MCF 10A (cell line): ENCODE measurements at regions not wholly inside any gene's neighbourhood (a gene's known extent, or its start where the extent isn't known, plus 50 kb on each side); places are given as distances from the start of the nearest gene placed in this dataset.

Source experiments
- BruUV-seq: library from RNA; stranded (reverse); fragments of 400-500 nt; replicated peaks from 2 replicates; lab custom pipeline; 2021; lab: Mats Ljungman, UMichigan
- CTCF ChIA-PET: fragments of 300-600 bp; sonication (Branson Sonifier 250); formaldehyde crosslinking; extraction: SDS; loops from one replicate; lab custom pipeline; 2021; ENCODE audit warnings: antibody characterized with exemption, inconsistent platforms; lab: Yijun Ruan, JAX
- POLR2A ChIA-PET: fragments of 300-600, 350-650 bp; sonication (Branson Sonifier 250); formaldehyde crosslinking; extraction: SDS; loops from one replicate; lab custom pipeline; 2020; ENCODE audit warnings: antibody characterized with exemption, inconsistent platforms; lab: Yijun Ruan, JAX
- DNase-seq: peaks from one replicate; pipeline ENCODE4 v3.0.0-alpha.2; 2018; ENCODE audit not compliant: unreplicated experiment
- H3K27ac Mint-ChIP-seq: one replicate; pipeline ENCODE4 v1.8.0; 2022; ENCODE audit warnings: mild to moderate bottlenecking, low read depth, mixed read lengths; ENCODE audit not compliant: unreplicated experiment
- H3K27me3 Mint-ChIP-seq: one replicate; pipeline ENCODE4 v1.8.0; 2022; ENCODE audit warnings: mixed read lengths; ENCODE audit not compliant: insufficient read depth, unreplicated experiment
- H3K36me3 Mint-ChIP-seq: one replicate; pipeline ENCODE4 v1.8.0; 2022; ENCODE audit warnings: mild to moderate bottlenecking, moderate library complexity, mixed read lengths; ENCODE audit not compliant: insufficient read depth, unreplicated experiment
- H3K4me1 Mint-ChIP-seq: one replicate; pipeline ENCODE4 v1.8.0; 2022; ENCODE audit warnings: mixed read lengths; ENCODE audit not compliant: insufficient read depth, unreplicated experiment
- H3K4me3 Mint-ChIP-seq: one replicate; pipeline ENCODE4 v1.8.0; 2022; ENCODE audit warnings: mild to moderate bottlenecking, moderate library complexity, mixed read lengths; ENCODE audit not compliant: unreplicated experiment
- H3K9me3 Mint-ChIP-seq: one replicate; pipeline ENCODE4 v1.8.0; 2022; ENCODE audit warnings: mixed read lengths; ENCODE audit not compliant: unreplicated experiment
- CTCF ChIP-seq: fragments of 200-600 bp; IDR thresholded peaks from one replicate; pipeline ENCODE4 v1.8.0; 2022; ENCODE audit warnings: antibody characterized with exemption, mild to moderate bottlenecking; ENCODE audit not compliant: unreplicated experiment
- intact Hi-C: fragments of 100-400 bp; cut with micrococcal nuclease; formaldehyde crosslinking; loops from 2 replicates; pipeline ENCODE4 v1.14.1; 2022

- H3K27me3 Mint-ChIP-seq, result no peaks in the 10 kb centered on the region
- no peaks in the 10 kb centered on the region for H3K9me3 Mint-ChIP-seq
- no peak overlapping the region for H3K4me3 Mint-ChIP-seq
- ChIA-PET CTCF (no interaction called here), POLR2A (interaction anchor here (2.9 kb wide), 1 partner anchor 45 kb away, joined by 7 read pairs; no protein-coding TSS in a partner anchor)
- DNase-seq, result no peak
- intact Hi-C loops, result no loop called here
- no TSS peak for BruUV-seq
- TF ChIP-seq CTCF, result no peak
- peaks cover 7% of the 10 kb centered on the region for H3K36me3 Mint-ChIP-seq
- H3K27ac Mint-ChIP-seq, result no peak overlapping the region
- H3K4me1 Mint-ChIP-seq, result peaks cover 32% of the 10 kb centered on the region
Observed at GRCh38 chr2:45123521-45124191, 114.4 kb upstream of the SIX2 start.

- Mint-ChIP-seq H3K4me1 (peaks cover 35% of the 10 kb centered on the region), H3K36me3 (peaks cover 7% of the 10 kb centered on the region), H3K27ac (no peak overlapping the region), H3K27me3 (no peaks in the 10 kb centered on the region), H3K9me3 (no peaks in the 10 kb centered on the region), H3K4me3 (no peak overlapping the region)
- no peak for DNase-seq
- BruUV-seq, result no TSS peak
- intact Hi-C loops, result no loop called here
- ChIA-PET CTCF (no interaction called here), POLR2A (interaction anchor here (2.9 kb wide), 1 partner anchor 45 kb away, joined by 7 read pairs; no protein-coding TSS in a partner anchor)
- no peak for TF ChIP-seq CTCF
Observed at GRCh38 chr2:45123065-45123464, 113.8 kb upstream of the SIX2 start.

GRCh38 chr2:45121236-45121927 lies 112.1 kb upstream of the SIX2 start:
- no peak for TF ChIP-seq CTCF
- ChIA-PET POLR2A (interaction anchor here (0.7 to 2.9 kb wide), 2 partner anchors 12 to 47 kb away, joined by 3 to 7 read pairs; no protein-coding TSS in a partner anchor), CTCF (interaction anchor here (0.7 to 1.3 kb wide), 2 partner anchors 372 to 613 kb away, joined by 3 to 4 read pairs; no protein-coding TSS in a partner anchor)
- intact Hi-C loops, result no loop called here
- H3K4me1 Mint-ChIP-seq, result peaks cover 37% of the 10 kb centered on the region
- DNase-seq, result peak; percentile 20
- BruUV-seq, result no TSS peak
- no peaks in the 10 kb centered on the region for H3K9me3 Mint-ChIP-seq
- H3K36me3 Mint-ChIP-seq, result peaks cover under 1% of the 10 kb centered on the region
- peak overlapping the region; percentile 37 for H3K27ac Mint-ChIP-seq
- no peaks in the 10 kb centered on the region for H3K27me3 Mint-ChIP-seq
- no peak overlapping the region for H3K4me3 Mint-ChIP-seq

- Mint-ChIP-seq H3K4me1 (peaks cover 37% of the 10 kb centered on the region), H3K9me3 (no peaks in the 10 kb centered on the region), H3K27ac (peak overlapping the region; percentile 87), H3K36me3 (no peaks in the 10 kb centered on the region), H3K27me3 (no peaks in the 10 kb centered on the region), H3K4me3 (no peak overlapping the region)
- TF ChIP-seq CTCF, result no peak
- DNase-seq, result no peak
- intact Hi-C loops, result no loop called here
- CTCF ChIA-PET, result interaction anchor here (0.6 to 1.3 kb wide), 3 partner anchors 8 to 373 kb away, joined by 3 to 4 read pairs (median 3); no protein-coding TSS in a partner anchor
- POLR2A ChIA-PET, result interaction anchor here (1.9 kb wide), 1 partner anchor 10 kb away, joined by 5 read pairs; no protein-coding TSS in a partner anchor
- no TSS peak for BruUV-seq
Observed at GRCh38 chr2:45120546-45120945, 111.3 kb upstream of the SIX2 start.
